Vagina (tissue), 2 donors: ENCODE measurements at regions not wholly inside any gene's neighbourhood (a gene's known extent, or its start where the extent isn't known, plus 50 kb on each side); places are given as distances from the start of the nearest gene placed in this dataset.

Experiments
- POLR2A ChIP-seq, 2 donors: fragments of 450-650 bp; IDR thresholded peaks; one replicate each; pipeline ENCODE4 v1.6.1; 2017; ENCODE audit warnings: antibody characterized with exemption in 2 of 2, mild to moderate bottlenecking in 2 of 2, moderate library complexity in 2 of 2
- POLR2AphosphoS5 ChIP-seq, 2 donors: sonication (generic); formaldehyde crosslinking; IDR thresholded peaks; one replicate each; pipeline ENCODE4 v1.9.0; 2017; ENCODE audit warnings: antibody characterized with exemption in 2 of 2, mild to moderate bottlenecking in 2 of 2, low read depth in 1 of 2; ENCODE audit not compliant: insufficient read depth in 1 of 2
- TF ChIP-seq, protein P1 (sequence below), 3 experiments: fragments of 450-650 bp in 2 of 3; fragments of 200-600 bp in 1 of 3; sonication (generic) in 1 of 3; IDR thresholded peaks; one replicate each; pipeline ENCODE4 v1.5.1; 2017 to 2019; ENCODE audit warnings: antibody characterized with exemption in 3 of 3, mild to moderate bottlenecking in 2 of 3, moderate library complexity in 2 of 3

DNA sequence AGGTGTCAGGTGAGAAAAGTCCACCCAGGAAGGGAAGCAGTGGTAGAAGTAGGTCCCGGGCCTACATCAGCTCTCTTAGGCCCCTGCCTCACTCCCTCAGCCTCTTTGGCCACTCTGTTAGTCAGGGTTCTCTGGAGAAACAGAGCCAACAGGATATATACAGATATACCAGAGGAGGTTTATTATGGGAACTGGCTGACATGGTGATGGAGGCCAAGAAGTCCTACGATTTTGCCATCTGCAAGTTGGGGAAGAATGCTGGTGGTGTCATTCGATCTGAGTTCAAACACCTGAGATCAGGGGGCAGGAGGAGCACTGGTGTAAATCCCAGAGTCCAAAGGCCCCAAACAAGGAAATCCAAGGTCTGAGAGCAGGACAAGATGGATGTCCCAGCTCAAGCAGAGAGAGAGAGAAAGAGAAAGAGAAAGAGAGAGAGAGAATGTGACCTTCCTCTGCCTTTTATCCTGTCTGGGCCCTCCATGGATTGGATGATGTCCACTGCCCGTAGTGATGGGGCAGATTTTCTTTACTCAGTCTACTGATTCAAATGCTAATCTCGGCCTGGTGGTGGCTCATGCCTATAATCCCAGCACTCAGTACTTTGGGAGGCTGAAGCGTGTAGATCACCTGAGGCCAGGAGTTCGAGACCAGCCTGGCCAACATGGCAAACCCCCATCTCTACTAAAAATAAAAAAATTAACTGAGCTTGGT lies 111.1 kb upstream of the MYCN start:
- TF ChIP-seq POLR2A (IDR thresholded peaks at IDR 0.05) (no peak), POLR2AphosphoS5 (IDR thresholded peaks at IDR 0.05; ENCODE audit: insufficient read depth in 1 of 2, low read depth in 1 of 2) (no peak)
- TF ChIP-seq, protein P1, sequence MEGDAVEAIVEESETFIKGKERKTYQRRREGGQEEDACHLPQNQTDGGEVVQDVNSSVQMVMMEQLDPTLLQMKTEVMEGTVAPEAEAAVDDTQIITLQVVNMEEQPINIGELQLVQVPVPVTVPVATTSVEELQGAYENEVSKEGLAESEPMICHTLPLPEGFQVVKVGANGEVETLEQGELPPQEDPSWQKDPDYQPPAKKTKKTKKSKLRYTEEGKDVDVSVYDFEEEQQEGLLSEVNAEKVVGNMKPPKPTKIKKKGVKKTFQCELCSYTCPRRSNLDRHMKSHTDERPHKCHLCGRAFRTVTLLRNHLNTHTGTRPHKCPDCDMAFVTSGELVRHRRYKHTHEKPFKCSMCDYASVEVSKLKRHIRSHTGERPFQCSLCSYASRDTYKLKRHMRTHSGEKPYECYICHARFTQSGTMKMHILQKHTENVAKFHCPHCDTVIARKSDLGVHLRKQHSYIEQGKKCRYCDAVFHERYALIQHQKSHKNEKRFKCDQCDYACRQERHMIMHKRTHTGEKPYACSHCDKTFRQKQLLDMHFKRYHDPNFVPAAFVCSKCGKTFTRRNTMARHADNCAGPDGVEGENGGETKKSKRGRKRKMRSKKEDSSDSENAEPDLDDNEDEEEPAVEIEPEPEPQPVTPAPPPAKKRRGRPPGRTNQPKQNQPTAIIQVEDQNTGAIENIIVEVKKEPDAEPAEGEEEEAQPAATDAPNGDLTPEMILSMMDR (IDR thresholded peaks at IDR 0.05) = no peak
